GM19324 (cell line): ENCODE measurements at regions not wholly inside any gene's neighbourhood (a gene's known extent, or its start where the extent isn't known, plus 50 kb on each side); places are given as distances from the start of the nearest gene placed in this dataset.

Source experiments
- ATAC-seq: cut with Tn5 transposase; IDR thresholded peaks from one replicate; pipeline ENCODE4 v1.9.1; 2021; ENCODE audit warnings: mild to moderate bottlenecking, moderate library complexity; ENCODE audit not compliant: unreplicated experiment, low FRiP score

GRCh38 chr1:37403166-37403565, 71.2 kb upstream of the ZC3H12A start:
- ATAC-seq = no peak

GRCh38 chr1:37404711-37405110, 69.7 kb upstream of the ZC3H12A start:
- ATAC-seq = no peak

- no peak for ATAC-seq
Observed at GRCh38 chr1:37410105-37410504, 64.3 kb upstream of the ZC3H12A start.

- no peak for ATAC-seq
Observed at GRCh38 chr1:37410815-37411214, 63.6 kb upstream of the ZC3H12A start.

- ATAC-seq = no peak
Observed at GRCh38 chr1:37415611-37416244, 58.7 kb upstream of the ZC3H12A start.

GRCh38 chr1:37420456-37420855, 53.9 kb upstream of the ZC3H12A start:
- no peak for ATAC-seq

- no peak for ATAC-seq
Observed at GRCh38 chr1:37423810-37424209, 50.6 kb upstream of the ZC3H12A start.

- no peak for ATAC-seq
Observed at GRCh38 chr1:37424523-37424922, 49.9 kb upstream of the ZC3H12A start.
